NAMALWA (cell line): ENCODE measurements at regions not wholly inside any gene's neighbourhood (a gene's known extent, or its start where the extent isn't known, plus 50 kb on each side); places are given as distances from the start of the nearest gene placed in this dataset.
"Not testable (repeated sequence)": the region's sequence is repeated elsewhere in the genome, so short reads cannot be mapped to it uniquely, and the experiment has no call there.

Experiments
- DNase-seq: peaks from one replicate; pipeline ENCODE4 v3.0.0-alpha.2; 2015; ENCODE audit warnings: low spot score

- DNase-seq = no peak
Measured at GRCh38 chr3:104127830-104128229, 1238.9 kb upstream of the ALCAM start.

- DNase-seq = no peak
Measured at GRCh38 chr3:104132566-104133403, 1233.9 kb upstream of the ALCAM start.

GRCh38 chr3:104133630-104134029 lies 1233.1 kb upstream of the ALCAM start:
- DNase-seq = peak; percentile 27

GRCh38 chr3:104137116-104137515 lies 1229.6 kb upstream of the ALCAM start:
- no peak for DNase-seq

- no peak for DNase-seq
Measured at GRCh38 chr3:104145164-104145563, 1221.5 kb upstream of the ALCAM start.

GRCh38 chr3:104149154-104149553 lies 1217.6 kb upstream of the ALCAM start:
- DNase-seq = no peak

GRCh38 chr3:104150724-104151123 lies 1216.0 kb upstream of the ALCAM start:
- no peak for DNase-seq

GRCh38 chr3:104154896-104155295 lies 1211.8 kb upstream of the ALCAM start:
- no peak for DNase-seq

- DNase-seq = no peak
Measured at GRCh38 chr3:104165866-104166265, 1200.8 kb upstream of the ALCAM start.

GRCh38 chr3:104168386-104168785 lies 1198.3 kb upstream of the ALCAM start:
- DNase-seq = no peak

- no peak for DNase-seq
Measured at GRCh38 chr3:104175696-104176095, 1191.0 kb upstream of the ALCAM start.

- DNase-seq = no peak
Measured at GRCh38 chr3:104176706-104177105, 1190.0 kb upstream of the ALCAM start.

GRCh38 chr3:104178680-104179079 lies 1188.0 kb upstream of the ALCAM start:
- no peak for DNase-seq

GRCh38 chr3:104180906-104181305 lies 1185.8 kb upstream of the ALCAM start:
- DNase-seq = no peak

GRCh38 chr3:104190681-104191080 lies 1176.0 kb upstream of the ALCAM start:
- DNase-seq = no peak

GRCh38 chr3:104198131-104198530 lies 1168.6 kb upstream of the ALCAM start:
- no peak for DNase-seq

- no peak for DNase-seq
Measured at GRCh38 chr3:104206925-104207324, 1159.8 kb upstream of the ALCAM start.

GRCh38 chr3:104214277-104214676 lies 1152.4 kb upstream of the ALCAM start:
- DNase-seq = peak; percentile 8

- DNase-seq = no peak
Measured at GRCh38 chr3:104214937-104215336, 1151.8 kb upstream of the ALCAM start.

- DNase-seq = not testable (repeated sequence)
Measured at GRCh38 chr3:104219046-104219445, 1147.7 kb upstream of the ALCAM start.

GRCh38 chr3:104234442-104235194 lies 1132.1 kb upstream of the ALCAM start:
- no peak for DNase-seq

- DNase-seq = no peak
Measured at GRCh38 chr3:104244680-104245220, 1122.0 kb upstream of the ALCAM start.

GRCh38 chr3:104245261-104245660 lies 1121.4 kb upstream of the ALCAM start:
- no peak for DNase-seq
